GM13976 (cell line): ENCODE measurements at regions not wholly inside any gene's neighbourhood (a gene's known extent, or its start where the extent isn't known, plus 50 kb on each side); places are given as distances from the start of the nearest gene placed in this dataset.
"Not testable (repeated sequence)": the region's sequence is repeated elsewhere in the genome, so short reads cannot be mapped to it uniquely, and the experiment has no call there.

Experiments
- DNase-seq: peaks from one replicate; pipeline ENCODE4 v3.0.0; 2012; ENCODE audit warnings: low spot score
- CTCF ChIP-seq: IDR thresholded peaks from 2 replicates; pipeline ENCODE4 v1.5.1; 2012; ENCODE audit warnings: borderline replicate concordance, mild to moderate bottlenecking; ENCODE audit not compliant: insufficient read depth; ENCODE audit errors: extremely low read depth, missing control alignments, control extremely low read depth
- in situ Hi-C: fragments of 300-500 bp; cut with MboI; formaldehyde crosslinking; loops from one replicate; pipeline ENCODE4 v1.12.0; 2022; ENCODE audit warnings: low sequenced_read_pairs, mixed read lengths, inconsistent platforms; ENCODE audit not compliant: unreplicated experiment

- no peak for DNase-seq
- in situ Hi-C loops: no loop called here
- TF ChIP-seq CTCF: no peak
Measured at GRCh38 chr3:180430896-180431295, 171.1 kb upstream of the TTC14 start.

- in situ Hi-C loops: no loop called here
- DNase-seq: no peak
- TF ChIP-seq CTCF: no peak
Measured at GRCh38 chr3:180433152-180433551, 168.8 kb upstream of the TTC14 start.

- no peak for TF ChIP-seq CTCF
- in situ Hi-C loops: no loop called here
- no peak for DNase-seq
Measured at GRCh38 chr3:180447136-180447535, 154.8 kb upstream of the TTC14 start.

GRCh38 chr3:180448407-180448806 lies 153.6 kb upstream of the TTC14 start:
- in situ Hi-C loops, DNase-seq: not testable (repeated sequence)

- no peak for TF ChIP-seq CTCF
- DNase-seq: no peak
- in situ Hi-C loops: no loop called here
Measured at GRCh38 chr3:180457225-180457624, 144.7 kb upstream of the TTC14 start.

GRCh38 chr3:180466401-180467011 lies 135.5 kb upstream of the TTC14 start:
- no peak for DNase-seq
- no peak for TF ChIP-seq CTCF
- in situ Hi-C loops: no loop called here

GRCh38 chr3:180467177-180467576 lies 134.8 kb upstream of the TTC14 start:
- in situ Hi-C loops: no loop called here
- DNase-seq: no peak
- no peak for TF ChIP-seq CTCF
